GM21528 (cell line): ENCODE measurements at regions not wholly inside any gene's neighbourhood (a gene's known extent, or its start where the extent isn't known, plus 50 kb on each side); places are given as distances from the start of the nearest gene placed in this dataset.

ENCODE experiments used
- ATAC-seq: cut with Tn5 transposase; IDR thresholded peaks from one replicate; pipeline ENCODE4 v1.9.1; 2021; ENCODE audit warnings: mild to moderate bottlenecking, moderate library complexity; ENCODE audit not compliant: unreplicated experiment, low FRiP score

DNA sequence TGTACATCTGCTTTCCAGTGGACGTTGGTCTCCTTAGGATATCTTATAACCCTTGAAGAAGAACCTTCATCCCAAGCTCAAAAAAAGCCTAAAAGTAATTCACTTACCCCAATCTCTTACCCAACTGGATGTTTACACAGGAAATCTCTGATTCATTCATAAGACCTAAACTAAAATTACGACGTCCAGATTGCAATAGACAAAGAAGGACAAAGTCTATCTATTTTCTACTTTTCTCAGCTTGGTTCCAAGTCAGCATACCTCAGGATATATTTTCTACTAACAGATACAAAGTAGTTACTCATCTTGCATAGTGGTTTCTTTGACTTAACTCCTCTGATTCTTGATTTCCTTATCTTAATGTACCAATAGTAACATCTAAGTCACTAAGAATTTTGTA, 669.9 kb downstream of the OTOL1 start:
- no peak for ATAC-seq

DNA sequence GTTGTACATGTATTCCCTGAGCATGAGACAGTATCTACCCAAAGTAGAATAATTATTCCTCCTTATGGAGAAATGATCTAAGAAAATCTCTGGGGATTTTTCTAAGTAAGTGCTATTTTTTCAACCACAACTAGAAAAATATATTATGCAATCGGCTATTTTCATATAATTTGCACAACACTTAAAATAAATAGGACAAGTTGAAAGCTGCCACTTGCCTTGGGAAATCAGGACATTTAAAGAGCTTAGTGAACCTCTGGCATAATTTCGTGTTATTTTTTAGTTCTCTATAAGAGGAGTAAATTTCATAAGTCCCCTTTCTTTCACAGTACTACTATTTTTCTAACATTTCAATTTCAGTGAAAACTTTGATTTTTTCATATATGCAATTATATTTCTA, 672.1 kb downstream of the OTOL1 start:
- no peak for ATAC-seq

DNA sequence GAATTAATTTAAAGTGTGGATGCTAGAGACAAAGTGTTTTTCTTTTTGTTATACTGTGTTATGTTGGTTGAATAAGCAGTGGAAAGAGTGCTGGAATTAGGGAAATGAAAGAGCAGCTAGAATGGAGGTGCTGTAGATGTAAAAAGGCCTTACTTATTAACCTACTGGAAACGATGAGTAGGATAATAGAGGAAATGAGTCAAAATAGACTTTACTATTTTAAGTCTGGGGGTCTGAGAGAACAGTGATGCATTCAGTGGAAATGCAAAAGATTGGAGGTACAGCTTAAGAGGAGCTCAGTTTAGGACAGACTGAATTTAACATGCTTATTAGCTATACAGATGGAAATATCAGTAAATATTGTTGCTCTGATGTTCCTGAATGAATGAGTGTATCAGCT, 674.0 kb downstream of the OTOL1 start:
- no peak for ATAC-seq

DNA sequence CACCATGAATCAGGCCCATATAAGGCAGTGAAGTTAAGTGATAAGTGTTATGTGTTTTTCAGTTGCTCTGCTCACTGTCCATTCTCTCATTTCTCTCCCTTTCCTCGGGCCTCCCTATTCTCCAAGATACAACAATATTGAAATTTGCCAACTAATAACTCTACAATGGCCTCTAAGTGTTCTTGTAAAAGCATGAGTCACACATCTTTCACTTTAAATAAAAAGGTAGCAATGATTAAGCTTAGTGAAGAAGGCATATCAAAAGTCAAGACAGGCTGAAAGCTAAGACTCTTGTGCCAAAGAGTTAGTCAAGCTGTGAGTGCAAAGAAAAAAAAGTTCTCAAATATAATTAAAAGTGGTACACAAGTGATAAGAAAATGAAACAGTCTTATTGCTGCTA, 675.4 kb downstream of the OTOL1 start:
- ATAC-seq, result no peak

DNA sequence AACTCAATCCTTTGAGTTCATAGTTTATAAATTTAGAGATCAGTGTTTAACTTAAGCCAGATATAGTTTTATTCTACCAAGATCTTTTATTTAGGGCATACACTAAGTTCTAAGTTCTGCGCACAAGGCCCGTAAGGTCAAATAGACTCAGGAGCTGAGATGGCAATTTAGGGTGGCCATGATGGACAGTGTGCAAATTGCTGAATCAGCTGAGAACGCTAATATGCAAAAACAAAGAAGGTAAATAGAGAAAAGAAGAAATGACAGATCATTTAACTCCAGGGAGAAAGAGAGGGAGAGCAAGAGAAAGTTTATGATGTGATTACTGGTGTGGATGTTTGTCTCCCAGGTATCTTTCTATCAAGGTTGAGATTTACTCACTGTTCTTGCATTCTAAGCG, 678.5 kb downstream of the OTOL1 start:
- ATAC-seq, result no peak

DNA sequence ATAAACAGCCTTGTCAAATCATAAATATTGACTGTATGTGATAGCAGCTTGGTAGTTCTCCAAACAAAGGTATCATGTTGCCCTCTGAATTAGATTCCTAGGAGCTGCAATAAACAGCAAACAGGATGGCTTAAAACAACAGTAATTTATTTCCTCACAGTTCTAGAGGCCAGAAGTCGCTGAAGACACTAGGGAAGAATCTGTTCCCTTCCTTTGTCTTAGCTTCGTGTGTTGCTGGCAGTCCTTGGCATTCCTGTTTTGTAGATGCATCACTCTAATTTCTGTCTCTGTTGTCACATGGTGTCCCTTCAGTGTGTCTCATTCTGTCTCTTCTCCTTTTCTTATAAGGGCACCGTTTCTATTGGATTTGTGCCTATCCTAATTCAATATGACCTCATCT, 679.3 kb downstream of the OTOL1 start:
- ATAC-seq, result no peak

DNA sequence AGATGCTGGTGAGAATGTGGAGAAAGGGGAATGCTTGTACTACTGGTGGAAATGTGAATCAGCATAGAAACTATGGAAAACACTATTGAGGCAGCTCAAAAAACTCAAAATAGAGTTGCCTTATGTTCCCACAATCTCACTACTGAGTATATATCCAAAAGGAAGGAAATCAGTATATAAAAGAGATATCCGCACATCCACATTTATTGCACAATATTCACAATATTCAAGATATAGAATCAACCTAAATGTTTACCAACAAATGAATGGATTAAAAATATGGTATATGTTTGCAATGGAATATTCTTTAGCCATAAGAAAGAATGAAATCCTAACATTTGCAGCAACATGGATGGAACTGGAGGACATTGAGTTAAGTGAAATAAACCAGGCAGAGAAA, 686.8 kb downstream of the OTOL1 start:
- no peak for ATAC-seq

DNA sequence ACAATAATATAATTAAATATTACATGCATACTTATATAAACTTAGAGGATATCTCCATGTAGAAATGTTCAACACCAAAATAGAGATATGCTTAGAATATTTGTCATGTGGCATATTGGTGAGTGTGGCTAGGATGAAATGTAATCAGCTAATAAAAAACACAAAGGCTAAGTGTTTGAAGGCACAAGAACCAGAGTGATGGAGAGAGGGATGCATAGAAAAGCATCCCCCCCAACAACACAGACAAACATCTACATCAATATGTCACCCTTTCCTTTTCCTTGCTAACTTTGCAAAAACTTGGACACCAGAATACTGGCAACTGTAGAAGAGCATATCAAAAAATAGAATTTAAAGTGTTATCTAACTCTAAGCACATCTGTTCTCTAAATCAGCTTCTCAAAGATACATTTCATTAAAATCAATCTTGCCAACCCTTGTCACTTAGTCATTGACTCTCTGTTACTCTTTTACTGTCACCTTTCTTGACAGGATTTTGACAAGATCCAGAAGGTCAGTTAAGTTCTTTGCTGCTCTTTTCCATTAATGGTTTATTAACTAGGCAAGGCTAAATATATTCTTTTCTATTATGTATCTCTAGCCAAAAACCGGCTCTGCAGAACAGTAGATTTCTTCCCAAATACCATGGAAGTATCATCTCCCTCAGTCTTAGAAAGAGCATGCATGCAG, 695.9 kb downstream of the OTOL1 start:
- no peak for ATAC-seq

DNA sequence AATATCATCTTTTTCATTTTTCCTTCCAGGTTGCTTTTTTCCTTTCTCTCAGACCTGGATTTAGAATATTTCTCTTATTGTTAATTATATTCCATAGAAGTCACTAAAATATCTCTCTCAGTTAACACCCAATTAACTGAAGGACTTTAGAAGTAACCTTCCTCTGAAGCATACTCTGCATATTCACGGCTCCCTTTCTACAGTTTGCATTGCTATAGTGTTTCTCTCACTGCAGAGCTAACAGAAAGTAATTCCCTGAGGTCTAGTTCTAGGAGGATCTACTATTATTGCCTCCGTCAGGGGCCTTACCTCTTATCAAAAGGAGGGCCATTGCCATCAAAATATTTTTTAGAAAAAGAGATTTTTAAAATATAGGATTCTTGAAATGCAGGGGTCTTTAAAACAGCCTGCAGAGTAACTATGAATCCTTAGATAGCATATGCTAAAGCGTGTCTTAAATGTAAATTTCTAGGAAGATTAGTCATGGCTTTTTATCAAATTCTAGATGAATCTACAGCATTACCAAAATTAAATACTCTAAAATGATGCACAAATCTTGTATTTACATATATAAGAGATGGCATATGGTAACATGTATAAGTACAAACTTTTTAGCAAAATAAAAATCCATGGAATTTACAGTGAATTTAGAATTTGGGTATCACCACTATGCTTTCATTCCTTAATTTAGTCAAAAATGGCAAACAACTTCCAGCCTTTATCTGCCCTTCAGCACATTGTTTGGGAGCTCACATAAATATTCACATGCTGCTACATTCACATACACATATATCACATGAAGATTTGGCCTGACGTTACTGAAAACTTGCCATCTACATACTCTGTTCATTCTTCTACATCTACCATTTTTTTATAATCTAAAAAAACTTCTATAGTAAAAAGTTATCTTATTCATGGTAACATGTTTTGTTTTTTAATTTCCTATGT, 696.8 kb downstream of the OTOL1 start:
- ATAC-seq, result no peak

DNA sequence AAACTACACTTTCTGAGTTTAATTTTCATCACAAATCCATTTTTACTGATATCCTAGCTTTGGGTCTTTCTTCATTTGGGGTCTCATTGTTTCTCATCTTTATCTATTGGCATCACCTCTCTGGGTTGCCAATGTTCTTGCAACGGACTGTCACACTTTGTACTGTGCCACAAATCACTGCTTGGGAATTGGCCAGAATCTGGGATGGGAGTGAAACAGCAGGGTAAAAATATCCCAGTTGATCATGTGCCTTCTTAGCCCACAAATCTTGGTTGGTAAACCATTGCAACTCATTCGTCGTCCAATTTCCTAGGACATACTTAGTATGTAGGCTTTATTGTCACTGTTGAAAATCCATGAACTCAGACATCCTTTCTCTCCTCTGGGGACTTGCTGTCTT, 698.5 kb downstream of the OTOL1 start:
- ATAC-seq, result no peak

DNA sequence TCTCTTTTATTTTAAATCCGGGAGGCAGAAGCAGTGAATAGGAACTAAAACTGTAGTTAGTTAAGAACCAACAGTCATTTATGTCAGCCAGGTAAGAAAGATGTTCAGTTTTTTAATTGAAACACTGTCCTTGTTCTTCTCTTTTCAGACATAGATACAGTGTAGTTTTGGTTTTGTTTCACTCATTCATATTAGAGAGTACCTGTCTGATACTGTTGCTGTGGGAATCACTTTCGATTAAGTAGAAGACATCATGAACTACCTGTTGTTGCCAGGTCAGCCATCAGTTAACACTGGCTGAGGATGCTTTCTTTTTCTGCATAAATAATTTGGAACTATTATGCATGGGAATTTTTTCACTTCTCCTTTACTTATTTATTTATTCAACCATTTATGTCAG, 700.4 kb downstream of the OTOL1 start:
- no peak for ATAC-seq

DNA sequence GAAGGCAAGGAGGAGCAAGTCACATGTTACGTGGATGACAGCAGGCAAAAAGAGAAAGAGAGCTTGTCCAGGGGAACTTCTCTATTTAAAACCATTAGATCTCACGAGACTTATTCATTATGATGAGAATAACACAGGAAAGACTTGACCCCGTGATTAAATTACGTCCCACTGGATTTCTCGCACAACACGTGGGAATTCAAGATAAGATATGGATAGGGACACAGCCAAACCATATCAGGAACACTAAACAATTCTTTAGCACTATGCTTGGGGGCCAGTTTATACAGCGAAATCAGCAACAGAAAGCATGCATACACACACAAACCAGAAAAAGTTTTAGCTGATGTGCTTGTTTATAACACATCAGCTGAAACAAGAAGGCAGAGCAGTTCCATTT, 704.2 kb downstream of the OTOL1 start:
- ATAC-seq, result no peak

DNA sequence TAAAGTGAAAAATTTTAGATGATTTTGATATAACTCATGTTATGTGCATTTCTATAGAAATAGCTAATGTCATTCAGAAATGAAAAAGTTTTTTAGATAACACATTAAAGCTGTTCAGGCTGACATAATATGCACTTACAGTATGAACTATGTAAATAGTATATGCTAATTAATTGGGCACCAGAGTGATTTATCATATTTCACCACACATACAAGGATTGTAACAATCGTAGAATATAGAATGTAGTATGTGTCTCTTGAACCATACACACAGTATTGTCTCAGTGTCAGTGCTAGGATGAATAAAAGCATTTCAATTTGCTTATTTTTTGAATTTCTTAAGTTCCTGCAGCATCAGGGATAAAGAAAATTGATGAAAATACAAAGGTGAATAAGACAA, 710.0 kb downstream of the OTOL1 start:
- ATAC-seq, result no peak

DNA sequence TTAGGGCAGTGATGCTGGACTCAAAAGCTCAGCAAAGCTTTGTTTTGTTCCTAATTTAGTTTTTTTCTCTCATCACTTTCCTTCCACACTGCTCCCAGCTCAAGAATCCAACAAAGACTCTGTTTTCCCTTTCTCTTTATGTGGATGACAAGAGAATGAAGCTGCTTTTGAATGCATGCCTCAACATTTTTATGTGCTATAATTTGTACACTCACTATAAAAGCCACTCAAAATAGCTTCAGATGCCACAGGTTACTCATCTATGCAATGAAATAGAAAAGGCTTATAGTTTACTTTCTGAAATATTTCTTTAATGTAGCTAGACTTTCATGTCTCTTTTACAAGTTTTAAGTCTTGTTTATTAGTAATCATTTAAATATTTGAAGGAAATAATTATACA, 714.9 kb downstream of the OTOL1 start:
- ATAC-seq, result no peak

DNA sequence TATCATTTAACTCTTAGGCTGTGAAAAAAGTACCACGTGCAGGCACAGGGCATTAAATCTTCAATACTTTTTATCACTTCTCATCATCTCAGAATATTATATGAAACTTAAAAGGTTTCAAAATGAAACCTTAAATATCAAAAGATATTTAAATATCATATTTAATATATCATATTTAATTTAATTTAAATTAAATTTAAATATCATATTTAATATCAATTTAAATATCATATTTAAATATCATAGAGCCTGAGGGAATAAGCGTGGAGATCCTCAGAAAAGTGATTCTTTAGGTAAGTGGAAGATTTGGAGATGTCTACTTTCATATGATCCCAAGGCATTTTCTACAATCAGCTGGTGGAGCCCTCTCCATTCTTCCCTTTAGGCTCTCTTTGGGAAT, 716.6 kb downstream of the OTOL1 start:
- ATAC-seq, result no peak

DNA sequence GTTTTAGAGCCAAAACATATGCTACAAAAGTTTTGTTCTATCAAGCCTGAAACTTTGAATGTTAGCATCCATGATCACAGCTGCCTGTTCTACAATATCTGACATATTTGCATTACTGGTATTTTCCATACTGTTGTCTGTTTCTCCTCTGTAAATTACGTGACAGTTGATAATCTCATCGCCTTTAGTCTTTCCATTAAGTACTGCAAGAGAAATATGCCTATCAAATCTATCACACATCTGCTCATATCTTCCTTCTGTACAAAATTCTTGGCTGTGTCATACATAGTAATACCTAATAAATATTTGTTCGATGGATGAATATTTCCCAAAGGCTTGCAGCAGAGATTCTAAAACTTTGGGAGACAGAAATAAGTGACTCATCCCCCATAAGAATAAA, 717.3 kb downstream of the OTOL1 start:
- ATAC-seq, result no peak

DNA sequence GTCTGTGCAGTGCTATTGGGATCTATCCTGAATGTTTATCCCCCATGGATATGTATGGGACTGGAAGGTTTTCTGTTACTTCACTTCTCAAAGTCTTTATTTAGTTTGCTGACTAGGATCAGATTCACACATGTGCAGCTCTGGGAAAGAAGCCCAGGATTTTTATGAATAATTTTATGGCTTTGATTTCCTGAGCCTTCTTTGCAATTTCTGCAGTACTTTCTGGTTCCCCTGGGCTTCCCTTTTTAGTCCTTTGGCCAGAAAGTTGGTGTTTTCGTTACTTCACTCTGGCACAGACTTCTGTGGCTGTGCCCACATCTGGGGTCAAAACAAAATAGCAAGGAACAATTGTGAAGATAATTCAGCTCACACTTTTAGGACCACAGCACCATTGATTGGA, 721.0 kb downstream of the OTOL1 start:
- ATAC-seq, result no peak

DNA sequence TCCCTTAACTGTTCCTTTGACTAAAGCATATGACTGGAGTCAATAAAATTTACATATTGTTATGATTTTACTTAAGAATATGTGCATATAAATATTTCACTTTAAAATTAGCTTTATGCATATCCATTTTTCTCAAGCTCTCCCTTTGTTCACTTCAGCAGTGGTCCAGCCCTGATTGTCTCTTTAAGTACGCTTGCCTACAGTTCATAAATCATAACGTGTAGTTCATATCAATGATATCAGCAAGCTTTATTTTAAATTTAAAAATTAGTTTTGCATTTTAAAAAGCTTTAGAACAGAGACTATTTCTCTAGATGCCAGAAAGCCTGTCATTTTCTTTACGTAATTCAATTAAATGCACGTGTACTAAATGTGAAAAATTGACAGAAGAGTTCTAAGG, 721.9 kb downstream of the OTOL1 start:
- ATAC-seq, result no peak

DNA sequence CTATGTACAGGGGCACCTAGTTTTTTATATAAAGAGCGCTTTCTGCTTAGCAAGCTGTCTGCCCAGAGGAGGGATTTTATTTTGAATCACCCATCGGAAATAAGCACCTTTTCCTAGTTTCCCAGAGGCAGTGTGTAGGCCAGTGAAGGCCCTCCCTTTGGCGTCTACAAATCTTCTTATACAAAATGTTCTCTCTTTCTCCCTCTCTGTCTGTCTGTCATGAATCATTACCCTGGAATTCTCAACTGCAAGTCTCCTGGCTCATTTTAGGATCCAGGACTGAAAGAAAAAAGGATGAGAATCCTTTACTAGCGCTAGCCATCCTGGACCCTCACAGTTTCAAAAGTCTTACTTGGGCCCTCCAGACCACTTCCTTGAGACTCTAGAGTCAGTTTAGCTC, 728.1 kb downstream of the OTOL1 start:
- ATAC-seq, result no peak

DNA sequence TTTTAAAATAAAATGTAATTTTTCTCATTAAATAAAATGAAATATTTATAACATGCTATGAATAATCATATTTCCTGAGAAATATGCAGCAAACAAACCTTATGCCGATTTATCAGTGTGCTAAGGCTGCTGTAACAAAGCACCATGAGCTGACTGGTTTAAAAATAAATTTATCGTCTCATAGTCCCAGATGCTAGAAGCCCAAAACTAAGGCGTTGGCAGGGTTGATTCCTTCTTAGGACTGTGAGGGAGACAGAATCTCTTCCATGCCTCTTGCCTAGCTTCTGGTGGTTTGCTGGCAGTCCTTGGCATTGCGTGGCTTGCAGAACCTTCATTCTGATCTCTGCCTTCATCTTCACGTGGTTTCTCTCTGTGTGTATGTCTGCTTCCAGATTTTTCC, 740.3 kb downstream of the OTOL1 start:
- ATAC-seq, result no peak

DNA sequence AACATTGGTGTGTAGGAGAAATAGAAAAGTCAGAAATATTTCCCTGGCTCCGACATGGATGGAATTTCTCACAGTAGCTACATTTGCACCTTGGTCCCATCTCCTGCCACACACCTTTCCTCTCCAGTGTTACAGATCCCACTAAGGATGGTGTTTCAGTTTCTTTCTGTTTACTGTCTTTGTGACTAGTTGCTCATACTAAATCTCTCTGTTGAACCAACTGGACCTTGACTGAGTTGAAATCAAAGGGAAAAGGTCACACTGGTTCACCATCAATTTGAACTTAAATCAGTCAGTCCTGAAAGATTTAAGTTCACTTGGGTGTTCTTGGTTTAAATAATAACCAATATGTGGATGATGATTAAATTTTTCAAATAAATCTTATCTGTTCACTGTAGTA, 754.2 kb downstream of the OTOL1 start:
- ATAC-seq, result no peak

DNA sequence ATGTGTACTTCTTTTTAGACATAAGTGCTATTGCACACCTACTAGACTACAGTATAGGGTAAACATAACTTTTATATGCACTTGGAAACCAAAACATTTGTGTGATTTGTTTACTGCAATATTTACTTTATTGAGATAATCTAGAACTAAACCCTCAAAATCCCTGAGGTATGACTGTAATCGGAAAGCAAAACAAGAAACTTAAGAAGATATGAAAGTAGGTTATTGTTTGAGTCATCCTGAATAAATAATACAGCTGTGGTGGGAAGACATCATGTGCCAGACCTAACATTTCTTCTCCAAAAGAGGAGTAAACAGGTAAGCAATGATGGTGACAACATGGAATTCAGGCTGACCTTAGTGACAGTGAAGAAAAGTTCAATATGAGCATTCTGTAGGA, 765.5 kb downstream of the OTOL1 start:
- ATAC-seq, result no peak
